ENCODE measurements at regions not wholly inside any gene's neighbourhood (a gene's known extent, or its start where the extent isn't known, plus 50 kb on each side); places are given as distances from the start of the nearest gene placed in this dataset.

- no peaks in the 10 kb centered on the region for H3K36me3 ChIP-seq (replicated peaks; ENCODE audit: low read depth, low read length)
- H2AFZ ChIP-seq (ENCODE audit: low read depth, low read length): no peak overlapping the region
- no peak overlapping the region for H3K27ac ChIP-seq (ENCODE audit: low read length)
- no peaks in the 10 kb centered on the region for H4K20me1 ChIP-seq (ENCODE audit: insufficient read depth, low read length)
- H3K4me1 ChIP-seq (ENCODE audit: low read length): no peaks in the 10 kb centered on the region
- no peaks in the 10 kb centered on the region for H3K27me3 ChIP-seq (ENCODE audit: low read depth, low read length)
- no peaks in the 10 kb centered on the region for H3K9me3 ChIP-seq (ENCODE audit: insufficient read depth, low read length)
- no peaks in the 10 kb centered on the region for H3K79me2 ChIP-seq (ENCODE audit: low read length)
- no peak overlapping the region for H3K9ac ChIP-seq (ENCODE audit: low read length)
- TF ChIP-seq EZH2phosphoT487 (IDR thresholded peaks at IDR 0.05; ENCODE audit: low read depth) (no peak), CTCF (IDR thresholded peaks at IDR 0.05; ENCODE audit: low read depth, low read length) (no peak)
- no peak overlapping the region for H3K4me2 ChIP-seq (ENCODE audit: low read length)
- H3K4me3 ChIP-seq (ENCODE audit: low read length): no peak overlapping the region
Observed at GRCh38 chr2:150214626-150215025, 272.8 kb downstream of the RND3 start.

GRCh38 chr2:150212722-150213171 is 274.7 kb downstream of the RND3 start:
- Histone ChIP-seq H3K4me3 (ENCODE audit: low read length) (no peak overlapping the region), H3K79me2 (ENCODE audit: low read length) (no peaks in the 10 kb centered on the region), H2AFZ (ENCODE audit: low read depth, low read length) (no peak overlapping the region), H3K9me3 (ENCODE audit: insufficient read depth, low read length) (no peaks in the 10 kb centered on the region), H3K27ac (ENCODE audit: low read length) (no peak overlapping the region), H4K20me1 (ENCODE audit: insufficient read depth, low read length) (no peaks in the 10 kb centered on the region), H3K4me2 (ENCODE audit: low read length) (no peak overlapping the region), H3K4me1 (ENCODE audit: low read length) (no peaks in the 10 kb centered on the region), H3K36me3 (replicated peaks; ENCODE audit: low read depth, low read length) (no peaks in the 10 kb centered on the region), H3K27me3 (ENCODE audit: low read depth, low read length) (no peaks in the 10 kb centered on the region), H3K9ac (ENCODE audit: low read length) (no peak overlapping the region)
- TF ChIP-seq EZH2phosphoT487 (IDR thresholded peaks at IDR 0.05; ENCODE audit: low read depth) (no peak), CTCF (IDR thresholded peaks at IDR 0.05; ENCODE audit: low read depth, low read length) (no peak)

- Histone ChIP-seq H3K4me2 (ENCODE audit: low read length) (no peak overlapping the region), H3K27me3 (ENCODE audit: low read depth, low read length) (no peaks in the 10 kb centered on the region), H2AFZ (ENCODE audit: low read depth, low read length) (no peak overlapping the region), H3K4me3 (ENCODE audit: low read length) (no peak overlapping the region), H3K27ac (ENCODE audit: low read length) (no peak overlapping the region), H3K36me3 (replicated peaks; ENCODE audit: low read depth, low read length) (no peaks in the 10 kb centered on the region), H3K79me2 (ENCODE audit: low read length) (no peaks in the 10 kb centered on the region), H3K9ac (ENCODE audit: low read length) (no peak overlapping the region), H4K20me1 (ENCODE audit: insufficient read depth, low read length) (no peaks in the 10 kb centered on the region), H3K9me3 (ENCODE audit: insufficient read depth, low read length) (no peaks in the 10 kb centered on the region), H3K4me1 (ENCODE audit: low read length) (no peaks in the 10 kb centered on the region)
- TF ChIP-seq CTCF (IDR thresholded peaks at IDR 0.05; ENCODE audit: low read depth, low read length): no peak
Observed at GRCh38 chr2:150211164-150211631, 276.3 kb downstream of the RND3 start.

GRCh38 chr2:150209746-150210145 is 277.7 kb downstream of the RND3 start:
- no peaks in the 10 kb centered on the region for H4K20me1 ChIP-seq (ENCODE audit: insufficient read depth, low read length)
- TF ChIP-seq EZH2phosphoT487 (IDR thresholded peaks at IDR 0.05; ENCODE audit: low read depth) (no peak), CTCF (IDR thresholded peaks at IDR 0.05; ENCODE audit: low read depth, low read length) (no peak)

More at GRCh38 chr2:150209746-150210145, 277.7 kb downstream of the RND3 start:
- Histone ChIP-seq H3K36me3 (replicated peaks; ENCODE audit: low read depth, low read length) (no peaks in the 10 kb centered on the region), H3K4me3 (ENCODE audit: low read length) (no peak overlapping the region), H3K27me3 (ENCODE audit: low read depth, low read length) (no peaks in the 10 kb centered on the region), H3K27ac (ENCODE audit: low read length) (no peak overlapping the region), H3K9ac (ENCODE audit: low read length) (no peak overlapping the region), H3K4me1 (ENCODE audit: low read length) (no peaks in the 10 kb centered on the region), H3K9me3 (ENCODE audit: insufficient read depth, low read length) (no peaks in the 10 kb centered on the region), H3K79me2 (ENCODE audit: low read length) (no peaks in the 10 kb centered on the region), H3K4me2 (ENCODE audit: low read length) (no peak overlapping the region), H2AFZ (ENCODE audit: low read depth, low read length) (no peak overlapping the region)
